ENCODE measurements at regions not wholly inside any gene's neighbourhood (a gene's known extent, or its start where the extent isn't known, plus 50 kb on each side); places are given as distances from the start of the nearest gene placed in this dataset.

- DNase-seq (ENCODE audit: low spot score): no peak
- no peak for TF ChIP-seq CTCF (IDR thresholded peaks at IDR 0.05; ENCODE audit: extremely low read depth, insufficient read depth, missing control alignments)
- in situ Hi-C loops (cut with MboI; ENCODE audit: low pct_unique_long_range_greater_than_20kb, low sequenced_read_pairs, unreplicated experiment): no loop called here
Observed at GRCh38 chr6:169945117-169945516, 193.7 kb downstream of the ERMARD start.

GRCh38 chr6:169944415-169944814, 193.0 kb downstream of the ERMARD start:
- no peak for DNase-seq (ENCODE audit: low spot score)
- no peak for TF ChIP-seq CTCF (IDR thresholded peaks at IDR 0.05; ENCODE audit: extremely low read depth, insufficient read depth, missing control alignments)
- in situ Hi-C loops (cut with MboI; ENCODE audit: low pct_unique_long_range_greater_than_20kb, low sequenced_read_pairs, unreplicated experiment): no loop called here

- in situ Hi-C loops (cut with MboI; ENCODE audit: low pct_unique_long_range_greater_than_20kb, low sequenced_read_pairs, unreplicated experiment): no loop called here
- DNase-seq (ENCODE audit: low spot score): no peak
- TF ChIP-seq CTCF (IDR thresholded peaks at IDR 0.05; ENCODE audit: extremely low read depth, insufficient read depth, missing control alignments): no peak
Observed at GRCh38 chr6:169944061-169944337, 192.6 kb downstream of the ERMARD start.

GRCh38 chr6:169943241-169944060, 192.0 kb downstream of the ERMARD start:
- TF ChIP-seq CTCF (IDR thresholded peaks at IDR 0.05; ENCODE audit: extremely low read depth, insufficient read depth, missing control alignments): no peak
- in situ Hi-C loops (cut with MboI; ENCODE audit: low pct_unique_long_range_greater_than_20kb, low sequenced_read_pairs, unreplicated experiment): no loop called here
- no peak for DNase-seq (ENCODE audit: low spot score)

- in situ Hi-C loops (cut with MboI; ENCODE audit: low pct_unique_long_range_greater_than_20kb, low sequenced_read_pairs, unreplicated experiment): no loop called here
- no peak for DNase-seq (ENCODE audit: low spot score)
- no peak for TF ChIP-seq CTCF (IDR thresholded peaks at IDR 0.05; ENCODE audit: extremely low read depth, insufficient read depth, missing control alignments)
Observed at GRCh38 chr6:169942173-169942572, 190.8 kb downstream of the ERMARD start.

GRCh38 chr6:169940481-169941271, 189.3 kb downstream of the ERMARD start:
- in situ Hi-C loops (cut with MboI; ENCODE audit: low pct_unique_long_range_greater_than_20kb, low sequenced_read_pairs, unreplicated experiment): no loop called here

More at GRCh38 chr6:169940481-169941271, 189.3 kb downstream of the ERMARD start:
- no peak for TF ChIP-seq CTCF (IDR thresholded peaks at IDR 0.05; ENCODE audit: extremely low read depth, insufficient read depth, missing control alignments)
- DNase-seq (ENCODE audit: low spot score): no peak

All from GM13977 (cell line).